Kidney tubule cell (primary cell): ENCODE measurements at regions not wholly inside any gene's neighbourhood (a gene's known extent, or its start where the extent isn't known, plus 50 kb on each side); places are given as distances from the start of the nearest gene placed in this dataset.
"Not testable (repeated sequence)": the region's sequence is repeated elsewhere in the genome, so short reads cannot be mapped to it uniquely, and the experiment has no call there.

Source experiments
- DNase-seq: peaks from one replicate; pipeline ENCODE4 v3.0.0-alpha.2; 2018; ENCODE audit warnings: low spot score

GRCh38 chr17:62322313-62322712, 58.0 kb upstream of the EFCAB3 start:
- no peak for DNase-seq

- no peak for DNase-seq
Measured at GRCh38 chr17:62321451-62321850, 58.9 kb upstream of the EFCAB3 start.

DNA sequence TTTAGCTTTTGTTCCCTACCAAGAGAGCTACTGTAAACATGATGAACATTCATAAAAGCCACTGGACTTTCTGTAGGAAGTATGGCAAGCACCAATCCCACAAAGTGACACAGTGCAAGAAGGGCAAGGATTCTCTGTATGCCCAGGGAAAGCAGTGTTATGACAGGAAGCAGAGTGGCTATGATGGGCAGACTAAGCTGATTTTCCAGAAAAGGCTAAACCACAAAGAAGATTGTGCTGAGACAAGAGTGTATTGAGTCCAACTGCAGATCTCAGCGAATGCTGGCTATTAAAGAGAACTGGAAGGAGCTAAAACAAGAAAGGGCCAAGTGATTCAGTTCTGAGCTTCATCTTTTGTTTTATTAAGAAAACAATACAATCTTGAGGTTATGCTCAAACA, 60.5 kb upstream of the EFCAB3 start:
- no peak for DNase-seq

GRCh38 chr17:62309396-62309795, 71.0 kb upstream of the EFCAB3 start:
- DNase-seq = no peak

DNA sequence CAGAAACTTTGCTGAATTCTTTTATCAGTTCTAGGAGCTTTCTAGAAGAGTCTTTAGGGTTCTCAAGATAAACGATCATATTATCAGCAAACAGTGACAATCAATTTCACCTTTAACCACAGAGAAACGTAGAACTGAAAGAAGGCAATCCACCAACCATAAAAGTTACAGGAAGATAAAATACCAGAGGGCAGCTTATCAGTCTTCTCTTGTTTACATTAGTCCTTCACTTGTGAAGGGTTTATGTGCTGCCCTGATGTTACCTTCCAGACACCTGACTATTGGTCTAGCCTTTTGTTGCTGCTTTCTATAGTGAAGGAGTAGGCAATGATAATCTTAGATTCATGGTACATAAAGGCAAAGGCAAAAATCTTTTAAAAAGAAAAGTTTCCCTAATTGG, 73.2 kb upstream of the EFCAB3 start:
- no peak for DNase-seq

DNA sequence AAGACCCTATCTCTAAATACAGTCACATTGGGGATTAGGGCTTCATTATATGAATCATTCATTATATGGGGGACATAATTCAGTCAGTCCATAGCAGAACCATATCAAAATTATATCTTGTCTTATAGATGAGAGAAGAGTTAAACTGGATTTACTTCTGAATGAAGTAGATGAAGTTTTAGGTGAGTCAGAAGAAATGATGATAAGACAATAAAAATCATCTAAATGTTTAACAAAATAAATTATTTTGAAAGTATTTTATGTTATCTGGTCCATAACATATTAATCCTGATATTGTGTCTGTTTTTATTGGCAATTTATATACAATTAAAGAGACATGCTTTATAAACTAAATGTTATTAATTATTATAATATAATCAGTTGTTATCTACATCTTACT, 76.9 kb upstream of the EFCAB3 start:
- no peak for DNase-seq

DNA sequence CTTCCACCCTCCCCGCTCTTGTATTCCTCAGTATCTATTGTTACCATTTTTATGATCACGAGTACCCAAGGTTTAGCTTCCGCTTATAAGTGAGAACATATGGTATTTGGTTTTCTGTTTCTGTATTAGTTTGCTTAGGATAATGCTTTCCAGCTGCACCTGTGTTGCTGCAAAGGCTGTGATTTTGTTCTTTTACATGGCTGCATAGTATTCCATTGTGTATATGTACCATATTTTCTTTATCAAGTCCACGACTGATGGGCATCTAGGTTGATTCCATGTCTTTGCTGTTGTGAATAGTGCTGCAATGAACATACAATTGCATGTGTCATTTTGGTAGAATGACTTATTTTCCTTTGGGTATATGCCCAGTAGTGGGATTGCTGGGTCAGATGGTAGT, 79.7 kb upstream of the EFCAB3 start:
- DNase-seq = no peak

- DNase-seq = not testable (repeated sequence)
Measured at GRCh38 chr17:62275290-62275689, 105.1 kb upstream of the EFCAB3 start.

- not testable (repeated sequence) for DNase-seq
Measured at GRCh38 chr17:62268361-62268760, 112.0 kb upstream of the EFCAB3 start.

DNA sequence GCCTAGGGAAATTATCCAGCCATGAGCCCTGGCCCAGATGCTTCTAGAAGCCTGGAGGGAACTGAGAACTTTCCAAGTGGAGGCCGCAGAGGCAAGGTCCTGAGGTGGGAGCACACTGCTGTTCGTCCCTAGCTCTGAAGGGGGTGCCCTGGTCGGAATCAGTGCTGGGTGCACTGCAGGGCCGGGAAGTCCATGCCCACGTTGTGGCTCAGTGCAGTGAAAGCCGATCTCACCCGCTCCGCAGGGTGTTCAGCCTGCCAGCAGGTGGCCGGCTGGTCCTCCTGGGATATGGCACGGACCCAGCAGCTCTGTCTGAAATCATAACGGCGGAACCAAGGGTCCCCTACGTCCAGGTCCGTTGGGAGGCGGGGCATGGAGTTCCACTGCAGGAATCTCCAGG, 115.4 kb upstream of the EFCAB3 start:
- not testable (repeated sequence) for DNase-seq

- not testable (repeated sequence) for DNase-seq
Measured at GRCh38 chr17:62255791-62256190, 124.6 kb upstream of the EFCAB3 start.

- DNase-seq = not testable (repeated sequence)
Measured at GRCh38 chr17:62242076-62242475, 138.3 kb upstream of the EFCAB3 start.

DNA sequence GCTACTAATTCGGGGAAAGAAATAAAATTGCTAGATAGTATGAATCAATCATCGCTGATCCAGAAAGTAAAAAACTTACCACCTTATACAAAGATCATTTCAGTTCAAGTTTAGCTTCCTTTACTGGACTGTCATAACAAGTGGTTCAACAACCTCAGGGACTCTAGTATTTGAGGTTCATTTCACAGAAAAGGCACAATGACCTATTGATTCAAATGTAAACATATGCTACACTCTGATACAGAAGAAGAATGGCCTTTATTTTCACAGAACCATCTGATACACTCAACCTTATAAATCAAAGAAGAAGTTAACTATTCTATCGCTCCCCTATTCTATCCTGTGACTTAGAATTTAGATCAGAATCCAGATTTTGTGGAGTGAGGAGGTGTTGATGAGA, 140.8 kb upstream of the EFCAB3 start:
- not testable (repeated sequence) for DNase-seq

DNA sequence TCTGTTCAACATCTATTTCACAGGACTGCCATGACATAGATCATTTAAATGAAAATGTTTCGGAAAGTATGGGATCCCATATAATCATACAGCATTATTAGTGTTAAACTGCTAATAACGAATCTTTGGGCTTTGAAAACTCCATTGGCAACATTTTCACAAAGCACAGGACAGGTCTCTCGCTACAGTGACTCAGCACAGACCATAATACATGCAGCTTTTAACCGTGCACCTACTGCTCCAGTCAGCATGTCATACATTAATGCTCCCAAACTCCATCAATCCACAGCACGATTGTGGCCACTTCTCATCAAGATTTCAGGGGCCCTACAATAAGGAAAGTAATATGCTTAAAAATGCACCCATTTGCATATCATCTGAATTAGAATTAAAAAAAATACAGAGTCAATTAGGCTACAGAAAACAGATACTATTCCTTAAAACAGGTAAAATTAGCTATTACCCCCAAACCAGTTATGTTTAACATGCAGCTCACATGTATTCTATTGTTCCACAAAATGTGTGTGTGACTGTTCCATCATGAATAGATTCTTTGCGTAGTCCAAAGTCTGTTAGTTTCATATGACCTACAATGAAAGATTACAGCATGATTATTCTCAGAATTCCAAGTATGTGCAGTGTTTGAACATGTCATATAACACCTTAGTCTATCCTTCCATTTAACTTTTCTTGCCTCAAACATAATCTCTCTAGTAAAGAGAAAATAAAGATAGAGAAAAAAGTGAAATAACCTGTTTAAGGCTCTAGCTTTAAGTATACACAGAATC, 141.6 kb upstream of the EFCAB3 start:
- DNase-seq = not testable (repeated sequence)

DNA sequence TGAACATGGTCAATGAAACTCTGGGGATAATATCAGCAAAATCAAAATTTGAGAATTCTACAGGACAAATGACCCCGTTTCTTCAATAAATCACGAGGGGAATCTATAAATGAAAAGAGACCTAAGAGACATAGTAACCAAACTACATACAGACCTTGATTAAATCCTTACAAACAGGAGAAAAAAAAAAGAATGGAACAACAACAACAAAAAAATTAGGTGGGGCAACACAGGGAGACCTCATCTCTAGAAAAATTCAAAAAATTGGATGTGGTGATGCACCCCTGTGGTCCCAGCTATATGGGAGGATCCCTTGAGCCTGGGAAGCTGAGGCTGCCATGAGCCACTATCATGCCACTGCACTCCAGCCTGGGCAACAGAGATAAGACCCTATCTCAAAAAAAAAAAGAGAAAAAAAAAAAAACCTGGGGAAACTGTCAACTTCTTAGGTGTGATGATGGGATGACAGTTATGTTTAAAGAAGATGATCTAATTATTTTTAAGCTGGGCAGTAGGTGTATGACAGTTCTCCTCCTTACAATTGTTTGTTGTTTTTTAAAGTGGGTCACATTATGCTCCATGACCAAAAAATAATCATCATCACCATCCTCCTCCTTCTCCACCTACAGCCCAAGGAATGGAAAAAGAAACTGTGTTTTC, 146.4 kb upstream of the EFCAB3 start:
- not testable (repeated sequence) for DNase-seq

GRCh38 chr17:62231293-62231692, 149.1 kb upstream of the EFCAB3 start:
- DNase-seq = not testable (repeated sequence)

GRCh38 chr17:62226610-62227240, 153.6 kb upstream of the EFCAB3 start:
- not testable (repeated sequence) for DNase-seq

- DNase-seq = not testable (repeated sequence)
Measured at GRCh38 chr17:62223585-62223984, 156.8 kb upstream of the EFCAB3 start.

GRCh38 chr17:62219221-62219899, 154.3 kb upstream of the MED13 start:
- no peak for DNase-seq

DNA sequence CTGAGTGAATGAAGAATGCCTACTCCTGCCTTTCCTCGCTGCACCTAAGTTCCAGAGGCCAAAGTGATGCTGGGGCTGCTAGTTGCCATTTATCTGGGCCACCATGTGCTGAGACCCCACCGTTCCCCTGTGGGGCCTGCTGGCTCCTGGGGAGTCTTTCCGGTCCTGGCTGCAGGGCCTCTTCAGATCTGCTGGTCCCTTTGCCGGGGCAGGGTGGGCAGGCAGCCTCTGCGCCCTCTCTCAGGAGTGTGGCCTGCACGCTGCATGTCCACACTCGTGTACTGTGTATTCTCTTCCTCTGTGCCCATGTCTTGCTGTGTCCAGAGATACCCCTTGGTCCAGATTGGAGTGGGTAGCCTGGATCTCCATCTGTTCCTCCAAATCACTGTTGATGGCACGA, 151.8 kb upstream of the MED13 start:
- DNase-seq = no peak

DNA sequence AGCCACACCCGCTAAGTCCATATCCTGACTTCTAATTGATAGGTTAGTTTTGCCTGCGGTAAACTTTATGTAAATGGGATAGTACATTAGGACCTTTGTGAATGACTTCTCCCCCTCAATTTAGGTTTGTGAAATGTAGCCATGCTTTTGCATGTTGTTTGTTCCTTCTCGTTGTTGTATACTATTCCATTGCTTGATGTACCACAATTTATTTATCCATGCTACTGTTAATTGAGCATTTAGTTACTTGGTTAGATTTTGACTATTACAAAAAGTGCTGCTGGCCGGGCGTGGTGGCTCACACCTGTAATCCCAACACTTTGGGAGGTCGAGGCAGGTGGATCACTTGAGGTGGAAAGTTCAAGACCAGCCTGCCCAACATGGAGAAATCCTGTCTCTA, 150.8 kb upstream of the MED13 start:
- not testable (repeated sequence) for DNase-seq

DNA sequence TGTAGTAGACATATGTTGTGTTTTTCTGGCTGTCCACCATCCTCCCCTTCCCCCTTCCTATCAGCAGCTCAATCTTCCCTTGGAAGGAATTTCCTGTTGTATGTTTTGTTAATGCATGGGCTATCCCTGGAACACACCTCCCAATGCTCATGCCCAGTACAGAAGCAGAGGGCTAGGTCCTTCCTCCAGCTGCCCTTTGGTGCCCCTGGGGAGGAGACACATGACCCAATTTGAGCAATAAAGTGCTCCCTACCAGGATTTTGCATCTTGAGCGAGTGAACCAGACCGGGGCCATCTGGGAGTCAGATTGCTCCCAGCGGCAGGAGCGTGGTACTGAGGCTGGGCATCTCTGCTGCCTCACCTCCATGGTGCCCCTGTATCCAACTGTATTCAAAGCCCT, 141.5 kb upstream of the MED13 start:
- no peak for DNase-seq

DNA sequence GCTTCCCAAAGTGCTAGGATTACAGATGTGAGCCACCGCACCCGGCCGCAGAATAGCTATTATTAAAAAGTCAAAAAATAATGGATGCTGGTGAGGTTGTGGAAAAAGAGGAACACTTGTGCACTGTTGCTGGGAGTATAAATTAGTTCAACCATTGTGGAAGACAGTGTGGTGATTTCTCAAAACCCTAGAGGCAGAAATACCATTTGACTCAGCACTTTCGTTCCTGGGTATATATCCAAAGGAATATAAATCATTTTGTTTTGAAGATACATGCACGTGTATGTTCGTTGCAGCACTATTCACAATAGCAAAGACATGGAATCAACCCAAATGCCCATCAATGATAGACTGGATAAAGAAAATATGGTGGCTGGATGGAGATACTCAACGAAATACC, 132.1 kb upstream of the MED13 start:
- DNase-seq = not testable (repeated sequence)
